Fibroblast of mammary gland (primary cell): ENCODE measurements at regions not wholly inside any gene's neighbourhood (a gene's known extent, or its start where the extent isn't known, plus 50 kb on each side); places are given as distances from the start of the nearest gene placed in this dataset.
"Not testable (repeated sequence)": the region's sequence is repeated elsewhere in the genome, so short reads cannot be mapped to it uniquely, and the experiment has no call there.

Experiments
- DNase-seq: peaks from one replicate; pipeline ENCODE4 v3.0.0-alpha.2; 2010; ENCODE audit warnings: low read depth
- H3K4me3 ChIP-seq: 2 replicates; pipeline ENCODE4 v1.5.1; 2011; ENCODE audit warnings: low read depth, mild to moderate bottlenecking, low read length, moderate library complexity; ENCODE audit not compliant: control insufficient read depth
- CTCF ChIP-seq: conservative IDR thresholded peaks from 2 replicates; pipeline ENCODE4 v1.5.1; 2011; ENCODE audit warnings: low read depth, low read length, inconsistent platforms; ENCODE audit not compliant: control insufficient read depth, insufficient read depth

DNA sequence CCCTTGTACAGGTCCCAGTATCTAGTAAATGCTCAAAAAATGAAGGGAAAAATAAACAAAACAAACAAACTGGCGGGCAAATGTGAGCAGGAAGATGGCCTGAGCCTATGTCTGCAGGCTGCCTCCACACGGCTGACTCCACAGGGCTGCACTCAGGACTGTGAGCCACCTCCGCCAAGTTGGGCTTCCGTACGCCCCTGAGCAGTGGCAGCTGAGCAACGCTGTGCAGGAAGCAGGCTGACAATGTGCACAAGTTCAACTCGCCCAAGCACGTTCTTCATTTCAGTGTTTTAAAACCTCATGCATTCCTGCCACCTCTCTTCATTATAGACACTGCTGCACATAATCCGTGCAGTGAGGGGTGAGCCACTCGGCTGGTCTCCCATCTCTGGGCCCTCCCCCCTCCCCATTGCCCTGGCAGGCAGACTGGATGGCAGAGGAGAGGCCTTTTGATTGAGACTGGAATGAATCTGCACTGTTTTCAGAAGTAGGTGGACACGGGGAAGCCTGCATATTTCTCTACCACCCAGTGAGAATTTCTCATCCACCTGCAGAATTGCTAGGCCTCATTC is 915.3 kb downstream of the UQCRFS1 start:
- H3K4me3 ChIP-seq = no peak overlapping the region
- DNase-seq = no peak
- TF ChIP-seq CTCF = no peak

DNA sequence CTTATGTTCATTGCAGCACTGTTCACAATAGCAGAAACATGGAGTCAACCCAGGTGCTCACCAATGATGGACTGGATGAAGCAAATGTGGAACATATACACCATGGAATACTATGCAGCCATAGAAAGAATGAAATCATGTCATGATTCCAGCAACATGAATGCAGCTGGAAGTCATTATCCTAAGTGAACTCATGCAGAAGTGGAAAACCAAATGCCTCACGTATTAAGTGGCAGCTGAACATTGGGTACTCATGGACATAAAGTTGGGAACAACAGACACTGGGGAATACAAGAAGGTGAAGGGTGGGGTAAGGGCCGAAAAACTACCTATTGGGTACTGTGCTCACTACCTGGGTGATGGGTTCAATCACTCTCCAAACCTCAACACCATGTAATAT is 915.9 kb downstream of the UQCRFS1 start:
- H3K4me3 ChIP-seq = no peak overlapping the region
- no peak for TF ChIP-seq CTCF
- peak; percentile 76 for DNase-seq

- peak; percentile 89 for DNase-seq
- no peak for TF ChIP-seq CTCF
- H3K4me3 ChIP-seq = no peak overlapping the region
Observed at GRCh38 chr19:28296506-28296905, 916.4 kb downstream of the UQCRFS1 start.

GRCh38 chr19:28294975-28295374 is 918.0 kb downstream of the UQCRFS1 start:
- DNase-seq, H3K4me3 ChIP-seq: not testable (repeated sequence)

DNA sequence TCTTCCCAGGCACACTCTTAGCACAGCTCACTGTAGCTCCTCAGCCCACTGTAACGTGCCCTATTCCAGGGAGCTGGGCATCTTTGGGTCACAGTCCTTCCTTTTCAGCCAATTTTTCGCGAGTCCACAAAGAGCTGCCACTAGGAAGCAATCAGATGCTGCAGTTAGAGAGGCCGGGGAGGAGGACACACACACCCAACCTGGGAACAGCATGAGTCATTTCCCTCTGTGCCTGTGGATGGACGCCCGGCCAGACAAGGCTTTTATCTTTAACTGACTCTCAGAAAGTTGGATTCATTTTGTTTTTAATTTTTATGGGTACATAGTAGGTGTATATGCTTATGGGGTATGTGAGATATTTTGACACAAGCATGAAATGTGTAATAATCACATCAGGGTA is 918.6 kb downstream of the UQCRFS1 start:
- peak; percentile 76 for DNase-seq
- no peak overlapping the region for H3K4me3 ChIP-seq
- no peak for TF ChIP-seq CTCF

GRCh38 chr19:28293685-28294084 is 919.3 kb downstream of the UQCRFS1 start:
- H3K4me3 ChIP-seq = no peak overlapping the region
- DNase-seq = no peak
- no peak for TF ChIP-seq CTCF

DNA sequence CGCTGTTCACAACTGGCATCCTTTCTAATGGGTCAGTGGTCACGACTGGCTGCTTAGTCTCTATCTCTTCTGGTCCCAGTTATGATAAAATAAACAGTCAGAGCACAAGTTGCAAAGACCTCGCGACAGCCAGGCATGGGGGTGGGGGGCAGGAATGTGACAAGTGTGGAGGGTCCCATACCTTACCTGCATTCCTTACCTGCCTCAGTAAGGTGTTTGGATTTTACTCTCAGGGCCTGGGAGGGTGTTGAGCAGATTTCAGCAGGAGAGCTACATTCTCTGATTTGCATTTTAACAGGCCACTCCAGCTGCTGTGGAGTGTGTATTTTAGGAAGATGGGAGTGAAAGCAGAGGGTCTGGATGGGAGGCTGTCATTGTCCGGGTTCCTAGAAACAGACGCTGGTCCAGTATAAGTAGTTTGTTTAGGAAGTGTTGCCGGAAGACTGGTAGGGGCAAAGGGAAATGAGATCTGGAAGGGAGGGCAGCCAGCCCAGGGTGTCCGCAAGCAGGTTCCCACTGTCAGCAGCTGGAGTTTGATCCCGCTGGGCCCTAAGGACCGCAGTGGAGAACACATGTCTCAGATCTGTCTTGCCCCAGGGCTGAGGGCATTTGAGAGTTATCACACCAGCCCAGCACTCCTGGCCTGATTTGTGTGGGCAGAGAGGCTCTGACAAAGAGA is 920.0 kb downstream of the UQCRFS1 start:
- DNase-seq = no peak
- no peak overlapping the region for H3K4me3 ChIP-seq
- TF ChIP-seq CTCF = no peak
